Stimulated activated CD8-positive, alpha-beta memory T cell treated with anti-CD3 and anti-CD28 coated beads, Interleukin-2, amount 100 ng/mL, for 1 hour (primary cell): ENCODE measurements at regions not wholly inside any gene's neighbourhood (a gene's known extent, or its start where the extent isn't known, plus 50 kb on each side); places are given as distances from the start of the nearest gene placed in this dataset.

Experiments
- DNase-seq, 2 donors: peaks; one replicate each; pipeline ENCODE4 v3.0.0-alpha.2; 2020; ENCODE audit warnings: low read depth in 2 of 2

DNA sequence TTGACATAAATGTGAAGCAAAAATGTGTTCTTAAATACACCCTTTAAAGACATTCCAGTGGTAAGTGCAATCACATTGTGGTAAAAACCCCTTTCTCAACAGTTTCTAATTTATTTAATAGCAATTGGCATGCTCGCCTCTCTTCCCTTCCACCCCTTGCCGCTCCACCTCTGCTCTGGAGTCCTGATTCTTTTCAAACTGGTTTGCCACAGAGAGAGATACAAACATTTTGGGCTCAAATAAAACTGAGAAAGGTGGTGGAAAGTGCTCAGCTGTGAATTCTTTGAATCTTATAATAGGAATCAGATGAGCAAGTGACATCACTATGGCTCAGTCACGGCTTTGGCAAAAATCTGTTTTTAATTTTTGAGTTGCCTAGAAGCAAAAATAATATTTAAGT, 993.9 kb downstream of the GALC start:
- no peak for DNase-seq

DNA sequence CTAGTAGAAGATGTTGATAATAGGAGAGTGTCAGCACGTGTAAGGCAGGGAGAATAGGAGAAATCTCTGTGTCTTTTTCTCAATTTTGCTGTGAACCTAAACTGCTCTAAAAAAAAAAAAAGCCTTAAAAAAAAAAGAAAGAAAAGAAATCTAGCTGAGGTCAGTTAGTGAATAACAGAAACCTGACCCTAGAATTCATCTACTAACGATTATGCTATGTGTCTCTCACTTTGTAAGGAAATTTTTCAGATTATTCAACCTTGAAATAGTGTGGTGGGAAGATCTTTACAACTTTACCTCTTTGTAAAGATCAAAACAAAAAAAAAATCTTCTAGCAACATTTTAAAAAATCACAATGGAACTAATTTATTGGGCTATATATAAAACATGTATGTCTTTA, 995.7 kb downstream of the GALC start:
- DNase-seq, result no peak

DNA sequence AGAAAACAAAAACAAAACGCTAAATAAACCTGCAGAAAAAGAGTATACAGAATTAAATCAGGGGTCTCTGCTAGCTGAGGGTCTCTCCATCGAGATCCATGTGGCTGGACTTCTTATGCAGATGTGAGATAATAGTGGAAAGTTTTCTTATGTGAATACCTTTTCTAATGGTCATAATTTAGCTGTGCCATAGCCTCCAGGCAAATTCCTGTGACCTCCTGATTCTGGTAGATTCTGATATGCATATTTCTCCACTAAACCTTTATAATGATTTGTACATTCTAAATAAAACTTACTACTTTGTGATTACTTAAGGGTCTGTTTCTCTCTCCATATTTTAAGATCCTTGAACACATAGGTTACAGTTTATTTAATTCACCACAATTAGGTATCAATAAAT, 1002.6 kb downstream of the GALC start:
- DNase-seq, result no peak

DNA sequence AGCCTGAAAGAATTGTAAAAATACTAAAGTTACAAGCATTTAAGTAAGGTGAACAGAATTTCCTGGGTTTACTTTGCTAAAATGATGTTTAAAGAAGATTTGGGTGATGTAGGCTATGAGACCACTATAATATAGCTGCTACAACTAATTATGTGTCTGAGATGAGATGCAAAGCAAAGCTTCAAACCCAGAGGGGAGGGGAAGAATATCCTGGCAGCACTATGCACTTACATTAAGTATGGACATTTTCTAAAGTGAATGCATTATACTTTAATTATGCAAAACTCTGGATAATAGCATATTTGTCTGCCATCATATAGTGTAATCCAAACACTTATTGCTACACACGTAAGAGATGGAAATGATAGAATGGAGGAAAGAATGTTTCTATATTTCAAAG, 1003.7 kb downstream of the GALC start:
- DNase-seq, result no peak

DNA sequence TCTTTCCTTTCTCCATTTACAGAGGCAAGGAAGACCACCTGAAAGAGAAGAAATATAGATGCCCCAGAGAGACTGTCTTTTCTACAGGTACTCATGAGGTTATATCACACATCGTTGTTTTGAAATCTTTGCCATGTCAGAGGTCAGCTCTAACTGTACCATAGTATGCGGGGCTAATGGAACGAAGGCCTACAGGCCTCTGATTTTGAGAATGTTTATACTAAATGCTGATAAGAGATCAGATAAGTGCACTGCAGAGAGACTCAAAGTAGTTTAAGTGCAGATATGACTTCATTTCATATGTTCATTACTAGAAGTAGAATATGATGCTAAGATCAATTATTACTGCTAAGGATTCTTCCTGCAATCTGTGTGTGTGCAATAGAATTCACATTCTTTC, 1005.0 kb downstream of the GALC start:
- DNase-seq, result no peak

DNA sequence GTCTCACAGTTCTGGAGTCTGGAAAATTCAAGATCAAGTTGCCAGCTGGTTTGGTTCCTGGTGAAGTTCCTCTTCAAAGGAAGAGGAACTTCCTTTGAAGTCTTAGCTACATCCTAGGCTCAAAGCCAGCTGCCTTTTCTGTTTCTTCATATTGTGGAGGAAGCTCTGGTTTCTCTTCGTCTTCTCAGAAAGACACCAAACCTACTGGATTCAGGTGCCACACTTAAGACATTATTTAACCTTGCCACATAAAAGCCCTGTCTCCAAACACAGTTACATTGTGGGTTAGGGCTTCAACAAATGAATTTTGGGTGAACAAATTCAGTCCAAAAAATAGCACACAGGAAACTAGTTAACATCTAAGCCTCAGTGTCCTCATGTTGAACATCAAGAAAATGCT, 1019.8 kb downstream of the GALC start:
- no peak for DNase-seq

DNA sequence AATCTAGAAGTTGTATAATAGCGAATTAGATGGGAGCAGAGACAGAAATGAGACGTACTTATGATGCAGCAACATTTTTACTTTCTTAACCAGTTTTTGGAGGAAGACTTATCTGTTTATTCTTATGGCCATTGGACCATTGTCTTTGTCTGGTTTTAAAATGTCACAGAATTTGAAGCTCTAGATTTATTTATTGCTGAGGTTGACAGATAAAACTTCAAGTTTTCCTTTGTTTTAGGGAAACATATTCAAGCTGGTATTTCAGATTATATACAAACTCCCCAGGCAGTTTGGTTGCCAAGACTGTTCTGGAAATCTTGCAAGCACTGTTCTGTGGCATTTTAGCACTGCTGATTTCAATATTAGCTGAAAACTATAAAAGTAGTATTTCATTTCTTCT, 1021.7 kb downstream of the GALC start:
- no peak for DNase-seq

DNA sequence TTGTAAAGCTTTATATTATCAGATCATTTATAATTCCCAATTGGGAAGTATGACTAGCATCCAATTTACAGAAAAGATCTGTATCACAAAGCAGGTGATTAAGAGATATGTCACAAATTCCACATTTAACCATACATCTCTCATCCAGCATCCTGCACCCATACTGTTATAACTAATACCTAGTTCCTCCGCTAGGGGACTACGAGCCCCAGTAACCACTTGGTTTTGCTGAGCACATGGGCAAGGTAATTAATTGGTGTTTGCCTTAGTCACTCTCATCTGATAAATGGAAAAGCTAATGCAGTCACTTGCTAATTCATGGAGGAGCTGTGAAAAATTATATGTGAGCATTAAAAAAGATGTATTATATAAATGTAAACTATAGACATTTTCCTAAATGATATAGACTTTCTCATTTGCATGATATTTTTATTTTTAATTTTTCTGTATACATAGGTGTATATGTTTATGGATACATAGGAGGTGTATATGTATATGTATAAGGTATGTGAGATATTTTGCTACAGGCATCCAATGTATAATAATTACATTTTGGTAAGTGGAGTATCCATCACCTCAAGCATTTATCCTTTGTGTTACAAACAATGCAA, 1031.8 kb downstream of the GALC start:
- no peak for DNase-seq

DNA sequence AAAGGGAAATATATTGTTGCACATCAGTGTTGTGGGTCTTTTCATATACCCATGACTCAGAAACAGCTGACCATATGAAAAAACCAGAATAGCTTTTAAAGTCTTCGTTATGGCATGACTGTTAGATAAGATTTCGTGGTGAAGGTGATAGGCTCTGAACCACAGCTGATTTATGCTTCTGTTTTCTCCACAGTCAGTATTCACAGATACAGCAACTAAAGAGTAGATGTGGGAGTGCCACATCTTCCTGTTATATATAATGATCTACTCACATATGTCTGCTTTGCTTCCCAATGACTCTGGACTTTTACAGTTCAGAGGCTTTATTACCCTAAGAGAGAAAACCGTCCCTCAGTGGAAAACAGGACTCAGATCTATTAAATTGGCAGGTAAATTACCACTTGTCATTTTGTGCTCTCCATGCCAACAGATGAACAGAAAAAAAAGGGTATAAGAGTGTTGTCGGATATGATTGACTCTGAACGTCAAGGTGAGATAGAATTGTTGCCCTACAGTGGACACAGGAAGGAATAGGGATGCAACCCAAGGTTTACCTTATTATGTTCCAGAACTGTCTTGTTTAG, 1037.1 kb downstream of the GALC start:
- no peak for DNase-seq

DNA sequence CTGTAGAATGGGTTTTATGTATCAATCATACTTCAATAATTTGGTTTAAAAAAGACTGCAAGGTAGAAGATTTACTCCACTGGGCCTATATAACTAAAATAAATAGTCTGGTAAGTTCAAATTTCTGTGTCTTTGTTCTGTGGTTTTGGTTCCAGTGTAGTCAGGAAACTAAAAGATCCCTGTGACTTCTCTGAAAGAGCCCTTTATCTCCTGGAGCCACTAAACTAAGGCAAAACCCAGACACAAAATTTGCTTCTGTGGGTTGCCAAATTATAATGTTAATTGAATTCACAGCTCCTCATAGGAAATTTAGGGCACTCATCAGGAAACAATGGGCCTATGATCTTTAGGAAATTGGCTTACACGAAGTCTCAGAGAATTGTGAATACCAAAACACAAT, 1038.4 kb downstream of the GALC start:
- DNase-seq, result no peak

DNA sequence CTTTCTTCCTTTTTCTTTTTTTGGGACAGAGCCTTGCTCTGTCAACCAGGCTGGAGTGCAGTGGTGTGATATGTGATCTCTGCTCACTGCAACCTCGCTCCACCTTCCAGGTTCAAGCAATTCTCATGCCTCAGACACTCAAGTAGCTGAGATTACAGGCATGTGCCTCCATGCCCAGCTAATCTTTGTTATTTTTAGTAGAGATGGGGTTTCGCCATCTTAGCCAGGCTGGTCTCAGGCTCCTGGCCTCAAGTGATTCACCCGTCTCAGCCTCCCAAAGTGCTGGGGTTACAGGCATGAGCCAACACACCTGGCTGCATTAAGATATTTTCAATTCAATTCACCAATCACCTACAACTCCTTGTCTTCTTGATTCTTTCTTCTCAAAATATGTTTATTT, 1046.5 kb downstream of the GALC start:
- DNase-seq, result no peak

DNA sequence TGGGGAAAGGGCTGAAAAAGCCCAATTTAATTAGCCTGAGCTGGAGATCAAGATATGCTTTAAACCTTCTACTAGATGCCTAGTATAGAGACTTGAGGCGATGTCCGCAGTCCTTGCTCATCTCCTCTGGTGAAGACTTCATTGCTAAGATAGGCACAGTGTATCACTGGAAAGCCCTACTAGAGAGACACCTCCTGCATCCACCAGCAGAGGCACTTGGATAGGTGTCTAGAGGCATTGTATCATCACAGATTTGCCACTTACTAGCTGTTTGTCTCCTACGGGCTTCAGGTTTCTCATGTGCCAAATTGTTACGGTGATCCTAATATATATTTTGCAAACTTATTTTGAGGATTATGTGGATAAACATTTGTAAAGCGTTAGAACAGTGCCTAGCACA, 1048.5 kb downstream of the GALC start:
- no peak for DNase-seq

DNA sequence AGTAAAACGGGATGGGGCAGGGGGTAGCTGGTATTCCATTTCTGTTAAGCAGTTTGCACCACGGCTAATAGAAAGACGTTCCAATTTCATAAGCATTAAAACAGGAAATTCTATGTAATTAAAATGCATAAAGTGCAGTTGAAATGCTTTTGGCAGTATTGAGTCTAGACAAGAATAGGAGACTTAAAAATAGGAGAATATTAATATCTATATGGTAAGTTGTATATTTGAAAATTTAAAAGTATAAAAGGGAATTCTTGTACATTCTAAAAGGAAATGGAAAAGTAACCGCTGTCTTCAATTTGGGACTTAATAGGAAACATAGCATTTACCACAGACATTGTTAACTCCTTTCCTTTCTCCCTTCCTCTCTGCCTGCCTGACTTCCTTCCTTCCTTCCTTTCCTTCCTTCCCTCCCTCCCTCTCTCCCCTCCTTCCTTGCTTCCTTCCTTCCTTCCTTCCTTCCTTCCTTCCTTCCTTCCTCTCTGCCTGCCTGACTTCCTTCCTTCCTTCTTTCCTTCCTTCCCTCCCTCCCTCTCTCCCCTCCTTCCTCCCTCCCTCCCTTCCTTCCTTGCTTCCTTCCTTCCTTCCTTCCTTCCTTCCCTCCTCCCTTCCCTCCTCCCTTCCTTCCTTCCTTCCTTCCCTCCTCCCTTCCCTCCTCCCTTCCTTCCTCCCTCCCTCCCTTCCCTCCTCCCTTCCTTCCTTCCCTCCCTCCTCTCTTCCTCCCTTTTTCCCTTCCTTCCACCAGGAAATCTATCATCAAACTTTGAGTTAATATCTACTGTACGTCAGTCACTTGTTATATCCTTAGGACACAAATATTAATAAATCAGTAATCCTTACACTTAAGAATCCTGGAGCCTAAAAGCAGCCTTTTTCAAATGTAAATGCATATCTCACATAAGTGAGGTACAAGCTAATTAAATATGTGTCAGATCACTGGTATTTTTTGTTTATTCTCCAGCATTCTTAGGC, 1049.3 kb downstream of the GALC start:
- DNase-seq, result no peak

DNA sequence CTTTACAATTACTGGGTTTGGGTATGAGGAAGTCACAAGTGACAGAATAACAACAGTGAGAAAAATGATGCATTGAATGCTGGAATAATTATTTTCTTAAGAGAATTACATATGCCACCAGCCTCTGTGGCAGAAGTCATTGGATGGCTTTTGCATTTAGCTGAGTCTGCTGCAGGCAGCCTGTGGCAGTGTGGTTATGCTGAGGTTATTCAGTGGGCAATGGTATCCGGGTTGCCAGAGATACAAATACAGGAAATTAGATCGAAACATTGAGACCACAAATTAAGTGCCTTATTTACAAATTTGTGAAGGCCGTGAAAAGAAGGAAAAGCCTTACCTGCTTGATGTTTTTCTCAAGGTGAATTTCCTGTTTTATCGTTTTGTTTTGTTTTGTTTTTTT, 1050.0 kb downstream of the GALC start:
- no peak for DNase-seq

DNA sequence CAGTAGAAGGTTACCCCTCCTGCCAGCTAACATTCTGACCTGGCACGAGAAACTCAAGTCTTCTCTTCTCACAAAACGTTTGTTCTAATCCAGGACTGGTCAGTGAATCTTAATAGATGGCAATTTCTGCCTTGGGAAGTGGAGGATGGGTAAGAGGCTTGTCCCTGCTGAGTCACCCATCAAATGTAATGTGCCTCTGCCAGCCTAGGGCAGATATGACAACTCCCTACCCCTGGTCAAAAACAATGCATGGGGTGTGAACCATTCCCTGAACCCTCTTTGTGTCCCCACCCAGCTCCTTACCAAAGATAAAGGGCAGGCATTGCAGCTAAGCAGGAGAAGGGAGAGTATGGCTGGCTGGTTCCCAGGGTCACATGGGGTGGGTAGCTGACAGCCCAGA, 1052.9 kb downstream of the GALC start:
- DNase-seq, result no peak

DNA sequence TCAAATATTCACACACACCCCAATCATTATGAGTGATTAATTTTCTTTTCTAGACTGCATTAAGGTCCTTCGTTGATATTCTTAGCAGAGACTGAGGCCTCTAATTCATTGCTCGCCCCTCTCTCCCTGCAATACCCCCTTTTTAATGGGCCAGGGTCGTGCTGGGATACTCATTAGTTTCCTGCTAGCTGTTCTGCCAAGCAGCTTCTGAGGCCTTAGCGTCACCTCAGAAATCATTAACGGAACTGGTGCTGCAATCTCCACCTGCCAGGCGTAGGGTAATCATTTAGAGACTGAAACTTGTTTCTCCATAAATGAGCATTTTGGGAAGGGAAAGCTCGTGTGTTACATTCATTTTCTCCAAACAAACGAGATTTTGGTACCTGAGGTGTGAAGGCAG, 1054.7 kb downstream of the GALC start:
- DNase-seq, result no peak

DNA sequence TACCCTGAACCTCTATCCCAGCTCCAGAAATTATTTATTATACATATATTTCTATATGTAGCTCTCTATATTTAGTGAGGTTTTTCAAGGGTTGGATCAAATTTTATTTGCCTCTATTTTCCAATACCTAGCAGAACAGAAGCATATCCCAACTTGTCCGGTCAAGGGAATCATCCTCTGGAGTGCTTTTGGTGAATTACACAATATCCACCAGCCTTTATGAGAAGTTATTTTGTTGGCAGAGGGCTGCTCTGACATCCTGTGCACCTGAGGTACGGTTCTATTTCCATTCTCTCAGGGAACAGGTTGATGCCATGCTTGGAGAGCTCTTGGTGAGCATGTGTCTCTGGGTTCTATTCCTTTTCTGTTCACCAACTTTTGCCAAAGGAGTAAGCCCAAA, 1056.4 kb downstream of the GALC start:
- DNase-seq, result no peak

DNA sequence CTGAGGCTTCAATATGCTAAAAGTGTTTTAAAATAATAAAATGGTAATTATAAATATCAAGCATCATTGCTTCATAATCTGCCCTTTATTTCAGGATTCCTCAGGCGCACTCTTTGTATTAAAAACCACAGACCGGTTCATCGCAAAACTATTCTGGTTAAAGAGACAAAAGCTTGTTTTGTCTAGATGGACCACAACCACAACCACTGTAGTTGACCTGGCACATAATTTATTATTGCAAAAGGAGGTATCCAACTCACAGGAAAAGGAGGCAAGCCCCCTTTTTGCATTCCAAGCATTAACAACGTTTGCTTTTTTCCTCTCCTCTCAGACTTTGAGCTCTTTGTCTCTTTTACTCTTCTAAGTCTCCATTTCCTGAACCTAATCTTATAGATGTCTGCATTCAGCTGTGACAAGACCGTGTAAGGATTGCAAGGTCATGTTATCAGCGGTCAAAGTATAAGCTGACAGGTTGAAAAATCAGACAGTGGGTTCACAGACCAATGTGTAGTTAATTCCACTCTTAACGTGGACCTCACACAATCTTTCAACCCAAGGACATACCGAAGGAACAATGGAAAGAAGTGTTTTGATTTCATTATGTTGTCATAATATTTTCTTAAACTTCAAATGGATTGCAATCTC, 1057.6 kb downstream of the GALC start:
- DNase-seq, result no peak

DNA sequence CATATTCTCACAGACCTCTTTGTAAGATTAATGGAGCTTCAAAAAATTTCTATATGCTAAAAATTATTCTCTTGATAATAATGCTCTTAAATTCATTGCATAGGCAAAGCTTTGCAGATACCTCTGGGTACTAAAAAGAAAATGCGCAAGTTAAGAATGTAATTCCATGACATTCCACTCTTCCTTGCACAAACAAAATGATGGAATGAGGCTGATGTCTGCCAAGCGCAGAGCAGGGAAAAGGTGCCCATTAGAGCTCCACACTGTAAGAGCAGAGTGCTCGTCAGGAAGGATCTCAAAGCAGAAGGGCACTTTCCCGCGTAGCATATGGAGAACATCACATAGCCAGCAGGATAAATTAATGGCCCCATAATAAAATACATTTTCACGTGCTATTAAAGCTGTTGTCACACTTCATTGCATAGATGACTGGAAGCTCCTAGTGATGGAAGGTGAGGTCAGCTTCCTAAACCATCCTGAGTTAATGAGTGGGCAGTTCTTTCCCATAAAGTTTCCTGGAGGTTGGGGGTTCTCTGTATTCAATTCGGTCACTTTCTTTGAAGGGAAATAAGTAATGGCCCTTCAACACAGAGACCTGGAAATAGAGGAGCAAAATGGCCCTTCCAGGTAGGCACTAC, 1058.9 kb downstream of the GALC start:
- no peak for DNase-seq

DNA sequence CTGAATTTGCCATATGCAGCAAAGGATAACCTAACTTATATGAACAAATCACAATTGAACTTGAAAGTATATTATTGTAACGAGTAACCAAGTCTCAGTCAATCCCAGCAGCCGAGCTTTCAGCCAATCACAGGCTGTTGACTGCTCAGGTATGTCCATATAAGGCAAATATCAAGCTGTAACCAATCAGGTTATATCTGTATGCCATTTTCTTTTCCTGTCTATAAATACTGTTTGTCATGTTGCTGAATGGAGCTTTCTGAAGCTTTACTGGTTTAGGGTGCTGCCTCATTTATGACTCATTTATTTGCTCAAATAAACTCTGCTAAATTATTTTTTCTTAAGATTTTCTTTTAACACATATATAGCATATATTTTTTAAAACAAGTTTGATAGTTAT, 1059.5 kb downstream of the GALC start:
- DNase-seq, result no peak

DNA sequence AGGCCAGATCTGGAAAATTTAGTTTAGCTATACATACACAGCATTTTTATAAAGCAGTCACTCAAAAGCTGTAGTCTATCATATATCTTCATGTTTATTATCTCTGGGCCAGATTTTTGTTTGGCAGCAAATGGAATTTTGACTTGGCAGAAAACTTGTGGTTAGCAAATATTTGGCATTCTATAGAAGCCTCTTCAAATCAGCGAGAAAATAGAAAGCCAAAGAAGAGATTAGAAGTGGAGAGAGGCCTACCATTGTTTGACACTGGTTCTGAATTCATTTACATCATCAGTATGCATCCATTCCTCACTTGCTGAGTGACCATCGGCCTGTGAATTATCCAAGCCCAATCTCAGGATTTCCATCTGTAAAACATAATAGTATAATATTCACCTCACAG, 1077.6 kb downstream of the GALC start:
- DNase-seq, result no peak

DNA sequence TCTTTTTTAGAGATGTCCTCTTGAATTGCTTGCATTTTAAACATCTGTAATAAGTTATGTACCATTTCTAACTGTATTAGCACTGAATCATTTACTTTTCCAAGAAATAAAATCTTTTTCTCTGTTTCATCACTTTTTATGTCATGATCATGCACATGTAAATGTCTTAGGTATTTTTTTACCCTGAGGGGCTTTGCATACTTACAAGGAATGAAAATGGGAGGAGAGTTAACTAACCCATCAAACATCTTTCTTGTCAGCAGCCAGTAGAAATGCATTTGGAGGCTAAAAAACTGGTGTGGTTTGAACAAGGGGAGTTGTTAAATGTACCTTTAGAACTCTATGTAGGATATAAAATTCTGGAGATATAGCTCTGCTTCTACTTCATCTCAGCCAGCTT, 1080.3 kb downstream of the GALC start:
- DNase-seq, result no peak
